GM23338 (cell line): ENCODE measurements at regions not wholly inside any gene's neighbourhood (a gene's known extent, or its start where the extent isn't known, plus 50 kb on each side); places are given as distances from the start of the nearest gene placed in this dataset.

Experiments used
- CREB1 ChIP-seq: fragments of 250-450 bp; sonication (Bioruptor Pico); IDR thresholded peaks from 2 replicates; pipeline ENCODE4 v1.5.0; 2020; ENCODE audit warnings: low read depth, mild to moderate bottlenecking, moderate library complexity
- EZH2 ChIP-seq: fragments of 200-600 bp; sonication (generic); IDR thresholded peaks from one replicate; pipeline ENCODE4 v1.8.0; 2017; ENCODE audit warnings: antibody characterized with exemption, mild to moderate bottlenecking, low read depth; ENCODE audit not compliant: unreplicated experiment
- EZH2phosphoT487 ChIP-seq: fragments of 200-600 bp; sonication (generic); IDR thresholded peaks from one replicate; pipeline ENCODE4 v1.8.1; 2018; ENCODE audit warnings: antibody characterized with exemption; ENCODE audit not compliant: unreplicated experiment
- JUNB ChIP-seq: IDR thresholded peaks from one replicate; pipeline ENCODE4 v1.6.1; 2016; ENCODE audit warnings: antibody characterized with exemption; ENCODE audit not compliant: unreplicated experiment
- NANOG ChIP-seq: IDR thresholded peaks from 2 replicates; pipeline ENCODE4 v1.6.1; 2016; ENCODE audit warnings: antibody characterized with exemption, borderline replicate concordance
- POLR2AphosphoS5 ChIP-seq: IDR thresholded peaks from 2 replicates; pipeline ENCODE4 v1.6.1; 2016; ENCODE audit warnings: antibody characterized with exemption, low read depth
- STAT1 ChIP-seq: IDR thresholded peaks from one replicate; pipeline ENCODE4 v1.6.1; 2016; ENCODE audit warnings: antibody characterized with exemption; ENCODE audit not compliant: unreplicated experiment
- ZNF114 ChIP-seq: fragments of 250-450 bp; sonication (Bioruptor Pico); IDR thresholded peaks from 2 replicates; pipeline ENCODE4 v1.5.0; 2020; ENCODE audit warnings: mild to moderate bottlenecking, moderate library complexity
- ZNF331 ChIP-seq: fragments of 250-450 bp; sonication (Bioruptor Pico); IDR thresholded peaks from 2 replicates; pipeline ENCODE4 v1.5.0; 2020; ENCODE audit warnings: low read depth, mild to moderate bottlenecking, moderate library complexity
- TF ChIP-seq, protein P1 (sequence below), 2 experiments: fragments of 200-600 bp in 1 of 2; sonication (generic) in 1 of 2; conservative IDR thresholded peaks; 2 replicates each; pipeline versions ENCODE4 v1.5.1 to v1.6.1; 2016 to 2017; ENCODE audit warnings: antibody characterized with exemption in 2 of 2, low read depth in 2 of 2, mild to moderate bottlenecking in 2 of 2, moderate library complexity in 1 of 2
- TF ChIP-seq, protein P2 (sequence below): IDR thresholded peaks from one replicate; pipeline ENCODE4 v1.6.1; 2018; ENCODE audit warnings: antibody characterized with exemption; ENCODE audit not compliant: unreplicated experiment
- TF ChIP-seq, protein P3 (sequence below): IDR thresholded peaks from 2 replicates; pipeline ENCODE4 v1.6.1; 2016; ENCODE audit warnings: antibody characterized with exemption
- TF ChIP-seq, protein P4 (sequence below): fragments of 250-450 bp; sonication (Bioruptor Pico); IDR thresholded peaks from 2 replicates; pipeline ENCODE4 v1.5.0; 2020; ENCODE audit warnings: mild to moderate bottlenecking, moderate library complexity

DNA sequence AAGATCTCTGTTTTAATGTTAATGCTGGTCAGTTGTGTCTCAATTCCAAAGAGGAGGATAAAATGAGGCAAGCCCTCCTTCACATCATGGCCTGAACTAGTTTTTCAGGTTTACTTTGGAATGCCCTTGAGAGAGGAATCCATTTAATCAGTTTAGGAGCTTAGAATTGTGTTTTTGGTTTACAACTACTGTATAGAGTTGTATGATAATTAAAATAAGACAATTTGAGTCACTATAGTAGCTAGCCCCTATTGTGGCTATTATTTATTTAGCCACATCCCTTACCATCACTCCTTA is 107.8 kb upstream of the PRLR start:
- TF ChIP-seq, protein P1, sequence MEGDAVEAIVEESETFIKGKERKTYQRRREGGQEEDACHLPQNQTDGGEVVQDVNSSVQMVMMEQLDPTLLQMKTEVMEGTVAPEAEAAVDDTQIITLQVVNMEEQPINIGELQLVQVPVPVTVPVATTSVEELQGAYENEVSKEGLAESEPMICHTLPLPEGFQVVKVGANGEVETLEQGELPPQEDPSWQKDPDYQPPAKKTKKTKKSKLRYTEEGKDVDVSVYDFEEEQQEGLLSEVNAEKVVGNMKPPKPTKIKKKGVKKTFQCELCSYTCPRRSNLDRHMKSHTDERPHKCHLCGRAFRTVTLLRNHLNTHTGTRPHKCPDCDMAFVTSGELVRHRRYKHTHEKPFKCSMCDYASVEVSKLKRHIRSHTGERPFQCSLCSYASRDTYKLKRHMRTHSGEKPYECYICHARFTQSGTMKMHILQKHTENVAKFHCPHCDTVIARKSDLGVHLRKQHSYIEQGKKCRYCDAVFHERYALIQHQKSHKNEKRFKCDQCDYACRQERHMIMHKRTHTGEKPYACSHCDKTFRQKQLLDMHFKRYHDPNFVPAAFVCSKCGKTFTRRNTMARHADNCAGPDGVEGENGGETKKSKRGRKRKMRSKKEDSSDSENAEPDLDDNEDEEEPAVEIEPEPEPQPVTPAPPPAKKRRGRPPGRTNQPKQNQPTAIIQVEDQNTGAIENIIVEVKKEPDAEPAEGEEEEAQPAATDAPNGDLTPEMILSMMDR (conservative IDR thresholded peaks at IDR 0.05; ENCODE audit: low read depth in 2 of 2), result no peak
- TF ChIP-seq, protein P2, sequence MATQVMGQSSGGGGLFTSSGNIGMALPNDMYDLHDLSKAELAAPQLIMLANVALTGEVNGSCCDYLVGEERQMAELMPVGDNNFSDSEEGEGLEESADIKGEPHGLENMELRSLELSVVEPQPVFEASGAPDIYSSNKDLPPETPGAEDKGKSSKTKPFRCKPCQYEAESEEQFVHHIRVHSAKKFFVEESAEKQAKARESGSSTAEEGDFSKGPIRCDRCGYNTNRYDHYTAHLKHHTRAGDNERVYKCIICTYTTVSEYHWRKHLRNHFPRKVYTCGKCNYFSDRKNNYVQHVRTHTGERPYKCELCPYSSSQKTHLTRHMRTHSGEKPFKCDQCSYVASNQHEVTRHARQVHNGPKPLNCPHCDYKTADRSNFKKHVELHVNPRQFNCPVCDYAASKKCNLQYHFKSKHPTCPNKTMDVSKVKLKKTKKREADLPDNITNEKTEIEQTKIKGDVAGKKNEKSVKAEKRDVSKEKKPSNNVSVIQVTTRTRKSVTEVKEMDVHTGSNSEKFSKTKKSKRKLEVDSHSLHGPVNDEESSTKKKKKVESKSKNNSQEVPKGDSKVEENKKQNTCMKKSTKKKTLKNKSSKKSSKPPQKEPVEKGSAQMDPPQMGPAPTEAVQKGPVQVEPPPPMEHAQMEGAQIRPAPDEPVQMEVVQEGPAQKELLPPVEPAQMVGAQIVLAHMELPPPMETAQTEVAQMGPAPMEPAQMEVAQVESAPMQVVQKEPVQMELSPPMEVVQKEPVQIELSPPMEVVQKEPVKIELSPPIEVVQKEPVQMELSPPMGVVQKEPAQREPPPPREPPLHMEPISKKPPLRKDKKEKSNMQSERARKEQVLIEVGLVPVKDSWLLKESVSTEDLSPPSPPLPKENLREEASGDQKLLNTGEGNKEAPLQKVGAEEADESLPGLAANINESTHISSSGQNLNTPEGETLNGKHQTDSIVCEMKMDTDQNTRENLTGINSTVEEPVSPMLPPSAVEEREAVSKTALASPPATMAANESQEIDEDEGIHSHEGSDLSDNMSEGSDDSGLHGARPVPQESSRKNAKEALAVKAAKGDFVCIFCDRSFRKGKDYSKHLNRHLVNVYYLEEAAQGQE, result no peak
- TF ChIP-seq POLR2AphosphoS5 (no peak), EZH2 (no peak), CREB1 (no peak), EZH2phosphoT487 (no peak), ZNF114 (CRISPR knock-in tag) (no peak), JUNB (no peak), ZNF331 (CRISPR knock-in tag) (no peak), STAT1 (no peak), NANOG (no peak)
- TF ChIP-seq, protein P3, sequence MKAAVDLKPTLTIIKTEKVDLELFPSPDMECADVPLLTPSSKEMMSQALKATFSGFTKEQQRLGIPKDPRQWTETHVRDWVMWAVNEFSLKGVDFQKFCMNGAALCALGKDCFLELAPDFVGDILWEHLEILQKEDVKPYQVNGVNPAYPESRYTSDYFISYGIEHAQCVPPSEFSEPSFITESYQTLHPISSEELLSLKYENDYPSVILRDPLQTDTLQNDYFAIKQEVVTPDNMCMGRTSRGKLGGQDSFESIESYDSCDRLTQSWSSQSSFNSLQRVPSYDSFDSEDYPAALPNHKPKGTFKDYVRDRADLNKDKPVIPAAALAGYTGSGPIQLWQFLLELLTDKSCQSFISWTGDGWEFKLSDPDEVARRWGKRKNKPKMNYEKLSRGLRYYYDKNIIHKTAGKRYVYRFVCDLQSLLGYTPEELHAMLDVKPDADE, result no peak
- TF ChIP-seq, protein P4, sequence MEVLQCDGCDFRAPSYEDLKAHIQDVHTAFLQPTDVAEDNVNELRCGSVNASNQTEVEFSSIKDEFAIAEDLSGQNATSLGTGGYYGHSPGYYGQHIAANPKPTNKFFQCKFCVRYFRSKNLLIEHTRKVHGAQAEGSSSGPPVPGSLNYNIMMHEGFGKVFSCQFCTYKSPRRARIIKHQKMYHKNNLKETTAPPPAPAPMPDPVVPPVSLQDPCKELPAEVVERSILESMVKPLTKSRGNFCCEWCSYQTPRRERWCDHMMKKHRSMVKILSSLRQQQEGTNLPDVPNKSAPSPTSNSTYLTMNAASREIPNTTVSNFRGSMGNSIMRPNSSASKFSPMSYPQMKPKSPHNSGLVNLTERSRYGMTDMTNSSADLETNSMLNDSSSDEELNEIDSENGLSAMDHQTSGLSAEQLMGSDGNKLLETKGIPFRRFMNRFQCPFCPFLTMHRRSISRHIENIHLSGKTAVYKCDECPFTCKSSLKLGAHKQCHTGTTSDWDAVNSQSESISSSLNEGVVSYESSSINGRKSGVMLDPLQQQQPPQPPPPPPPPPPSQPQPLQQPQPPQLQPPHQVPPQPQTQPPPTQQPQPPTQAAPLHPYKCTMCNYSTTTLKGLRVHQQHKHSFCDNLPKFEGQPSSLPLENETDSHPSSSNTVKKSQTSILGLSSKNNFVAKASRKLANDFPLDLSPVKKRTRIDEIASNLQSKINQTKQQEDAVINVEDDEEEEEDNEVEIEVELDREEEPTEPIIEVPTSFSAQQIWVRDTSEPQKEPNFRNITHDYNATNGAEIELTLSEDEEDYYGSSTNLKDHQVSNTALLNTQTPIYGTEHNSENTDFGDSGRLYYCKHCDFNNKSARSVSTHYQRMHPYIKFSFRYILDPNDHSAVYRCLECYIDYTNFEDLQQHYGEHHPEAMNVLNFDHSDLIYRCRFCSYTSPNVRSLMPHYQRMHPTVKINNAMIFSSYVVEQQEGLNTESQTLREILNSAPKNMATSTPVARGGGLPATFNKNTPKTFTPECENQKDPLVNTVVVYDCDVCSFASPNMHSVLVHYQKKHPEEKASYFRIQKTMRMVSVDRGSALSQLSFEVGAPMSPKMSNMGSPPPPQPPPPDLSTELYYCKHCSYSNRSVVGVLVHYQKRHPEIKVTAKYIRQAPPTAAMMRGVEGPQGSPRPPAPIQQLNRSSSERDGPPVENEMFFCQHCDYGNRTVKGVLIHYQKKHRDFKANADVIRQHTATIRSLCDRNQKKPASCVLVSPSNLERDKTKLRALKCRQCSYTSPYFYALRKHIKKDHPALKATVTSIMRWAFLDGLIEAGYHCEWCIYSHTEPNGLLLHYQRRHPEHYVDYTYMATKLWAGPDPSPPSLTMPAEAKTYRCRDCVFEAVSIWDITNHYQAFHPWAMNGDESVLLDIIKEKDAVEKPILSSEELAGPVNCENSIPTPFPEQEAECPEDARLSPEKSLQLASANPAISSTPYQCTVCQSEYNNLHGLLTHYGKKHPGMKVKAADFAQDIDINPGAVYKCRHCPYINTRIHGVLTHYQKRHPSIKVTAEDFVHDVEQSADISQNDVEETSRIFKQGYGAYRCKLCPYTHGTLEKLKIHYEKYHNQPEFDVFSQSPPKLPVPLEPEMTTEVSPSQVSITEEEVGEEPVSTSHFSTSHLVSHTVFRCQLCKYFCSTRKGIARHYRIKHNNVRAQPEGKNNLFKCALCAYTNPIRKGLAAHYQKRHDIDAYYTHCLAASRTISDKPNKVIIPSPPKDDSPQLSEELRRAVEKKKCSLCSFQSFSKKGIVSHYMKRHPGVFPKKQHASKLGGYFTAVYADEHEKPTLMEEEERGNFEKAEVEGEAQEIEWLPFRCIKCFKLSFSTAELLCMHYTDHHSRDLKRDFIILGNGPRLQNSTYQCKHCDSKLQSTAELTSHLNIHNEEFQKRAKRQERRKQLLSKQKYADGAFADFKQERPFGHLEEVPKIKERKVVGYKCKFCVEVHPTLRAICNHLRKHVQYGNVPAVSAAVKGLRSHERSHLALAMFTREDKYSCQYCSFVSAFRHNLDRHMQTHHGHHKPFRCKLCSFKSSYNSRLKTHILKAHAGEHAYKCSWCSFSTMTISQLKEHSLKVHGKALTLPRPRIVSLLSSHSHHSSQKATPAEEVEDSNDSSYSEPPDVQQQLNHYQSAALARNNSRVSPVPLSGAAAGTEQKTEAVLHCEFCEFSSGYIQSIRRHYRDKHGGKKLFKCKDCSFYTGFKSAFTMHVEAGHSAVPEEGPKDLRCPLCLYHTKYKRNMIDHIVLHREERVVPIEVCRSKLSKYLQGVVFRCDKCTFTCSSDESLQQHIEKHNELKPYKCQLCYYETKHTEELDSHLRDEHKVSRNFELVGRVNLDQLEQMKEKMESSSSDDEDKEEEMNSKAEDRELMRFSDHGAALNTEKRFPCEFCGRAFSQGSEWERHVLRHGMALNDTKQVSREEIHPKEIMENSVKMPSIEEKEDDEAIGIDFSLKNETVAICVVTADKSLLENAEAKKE, result no peak
